Dedifferentiated amniotic fluid mesenchymal stem cell (primary cell): ENCODE measurements at regions not wholly inside any gene's neighbourhood (a gene's known extent, or its start where the extent isn't known, plus 50 kb on each side); places are given as distances from the start of the nearest gene placed in this dataset.
A peak's percentile ranks its signal among the peaks of the same experiment; 100 is the strongest.
"Not testable (repeated sequence)": the region's sequence is repeated elsewhere in the genome, so short reads cannot be mapped to it uniquely, and the experiment has no call there.

Source experiments
- DNase-seq: peaks from one replicate; pipeline ENCODE4 v3.0.0-alpha.2; 2016; ENCODE audit errors: extremely low spot score

GRCh38 chr16:59545721-59546120 is 811.6 kb upstream of the GOT2 start:
- no peak for DNase-seq

- no peak for DNase-seq
These were observed 809.5 kb upstream of the GOT2 start for GRCh38 chr16:59543641-59544040.

GRCh38 chr16:59540621-59541020 is 806.5 kb upstream of the GOT2 start:
- DNase-seq: no peak

- no peak for DNase-seq
These were observed 801.2 kb upstream of the GOT2 start for GRCh38 chr16:59535298-59535697.

GRCh38 chr16:59527206-59527997 is 793.3 kb upstream of the GOT2 start:
- peak; percentile 81 for DNase-seq

GRCh38 chr16:59522826-59523225 is 788.7 kb upstream of the GOT2 start:
- DNase-seq: no peak

GRCh38 chr16:59518721-59519120 is 784.6 kb upstream of the GOT2 start:
- not testable (repeated sequence) for DNase-seq

- no peak for DNase-seq
These were observed 780.5 kb upstream of the GOT2 start for GRCh38 chr16:59514651-59515050.

- no peak for DNase-seq
These were observed 775.9 kb upstream of the GOT2 start for GRCh38 chr16:59510008-59510424.

GRCh38 chr16:59500601-59501000 is 766.5 kb upstream of the GOT2 start:
- DNase-seq: no peak

- DNase-seq: no peak
These were observed 753.0 kb upstream of the GOT2 start for GRCh38 chr16:59487067-59487466.

GRCh38 chr16:59484833-59485516 is 750.9 kb upstream of the GOT2 start:
- no peak for DNase-seq

GRCh38 chr16:59478838-59479237 is 744.7 kb upstream of the GOT2 start:
- DNase-seq: peak; percentile 50

GRCh38 chr16:59470556-59470955 is 736.4 kb upstream of the GOT2 start:
- no peak for DNase-seq

- DNase-seq: no peak
These were observed 735.1 kb upstream of the GOT2 start for GRCh38 chr16:59469266-59469665.

GRCh38 chr16:59463776-59464175 is 729.7 kb upstream of the GOT2 start:
- DNase-seq: no peak

GRCh38 chr16:59459806-59460205 is 725.7 kb upstream of the GOT2 start:
- no peak for DNase-seq

GRCh38 chr16:59455497-59455896 is 721.4 kb upstream of the GOT2 start:
- DNase-seq: no peak

- not testable (repeated sequence) for DNase-seq
These were observed 716.4 kb upstream of the GOT2 start for GRCh38 chr16:59450513-59450912.

GRCh38 chr16:59440502-59440901 is 706.4 kb upstream of the GOT2 start:
- no peak for DNase-seq

GRCh38 chr16:59432896-59433295 is 698.8 kb upstream of the GOT2 start:
- DNase-seq: no peak

- DNase-seq: no peak
These were observed 698.2 kb upstream of the GOT2 start for GRCh38 chr16:59432276-59432675.

GRCh38 chr16:59424714-59425273 is 690.7 kb upstream of the GOT2 start:
- DNase-seq: no peak
